K562 (cell line): ENCODE measurements at regions not wholly inside any gene's neighbourhood (a gene's known extent, or its start where the extent isn't known, plus 50 kb on each side); places are given as distances from the start of the nearest gene placed in this dataset.
A peak's percentile ranks its signal among the peaks of the same experiment; 100 is the strongest.

Experiments used
- ATF6 ChIP-seq: sonication (generic); formaldehyde crosslinking; IDR thresholded peaks from 2 replicates; pipeline ENCODE4 v1.4.0; 2020; ENCODE audit warnings: mild to moderate bottlenecking, missing genetic modification reagents
- BCOR ChIP-seq: fragments of 450-650 bp; IDR thresholded peaks from 2 replicates; pipeline ENCODE4 v1.6.1; 2016
- CHD4 ChIP-seq: fragments of 200-600 bp; sonication (generic); IDR thresholded peaks from 3 replicates; pipeline ENCODE4 v1.6.1; 2012; ENCODE audit warnings: low read depth, mild to moderate bottlenecking, mixed read lengths, low read length, inconsistent platforms; ENCODE audit not compliant: insufficient read depth, insufficient replicate concordance, poor library complexity, severe bottlenecking
- GTF3C2 ChIP-seq: IDR thresholded peaks from 3 replicates; pipeline ENCODE4 v1.6.1; 2011; ENCODE audit warnings: borderline replicate concordance, mild to moderate bottlenecking, moderate library complexity; ENCODE audit not compliant: insufficient read length; ENCODE audit errors: extremely low read depth
- HNRNPL ChIP-seq: fragments of 200-400 bp; formaldehyde crosslinking; IDR thresholded peaks from 2 replicates; pipeline ENCODE4 v1.6.1; 2017; ENCODE audit warnings: low read depth, mild to moderate bottlenecking, low read length
- TOE1 ChIP-seq, 2 experiments: fragments of 450-650 bp in 1 of 2; sonication (generic) in 1 of 2; formaldehyde crosslinking in 1 of 2; IDR thresholded peaks; 2 replicates each; pipeline versions ENCODE4 v1.7.1 to v1.8.0; 2016 to 2022; ENCODE audit warnings: borderline replicate concordance in 2 of 2, mild to moderate bottlenecking in 2 of 2, antibody characterized with exemption in 1 of 2, inconsistent platforms in 1 of 2, low read depth in 1 of 2, missing genetic modification reagents in 1 of 2, moderate library complexity in 1 of 2
- ZHX1 ChIP-seq: fragments of 150-350 bp; conservative IDR thresholded peaks from 2 replicates; pipeline ENCODE4 v1.6.1; 2014; ENCODE audit warnings: low read length
- ZNF140 ChIP-seq: fragments of 250-450 bp; sonication (Bioruptor Pico); IDR thresholded peaks from 2 replicates; pipeline ENCODE4 v1.8.0; 2021; ENCODE audit warnings: moderate library complexity, mild to moderate bottlenecking, inconsistent platforms
- ZNF584 ChIP-seq: fragments of 200-800 bp; sonication (Bioruptor generic); IDR thresholded peaks from 2 replicates; pipeline ENCODE4 v1.6.1; 2016; ENCODE audit warnings: low read depth, mild to moderate bottlenecking, missing genetic modification characterization, missing compliant biosample characterization
- ZNF740 ChIP-seq, 3 experiments: fragments of 200-800 bp in 1 of 3; sonication (Bioruptor generic) in 1 of 3; sonication (generic) in 1 of 3; formaldehyde crosslinking in 1 of 3; IDR thresholded peaks; 2 replicates each; pipeline versions ENCODE4 v1.6.1 to v1.8.0; 2016 to 2022; ENCODE audit warnings: mild to moderate bottlenecking in 2 of 3, missing compliant biosample characterization in 2 of 3, missing genetic modification characterization in 2 of 3, missing genetic modification reagents in 1 of 3
- ZNF75A ChIP-seq: fragments of 450-650 bp; formaldehyde crosslinking; IDR thresholded peaks from 2 replicates; pipeline ENCODE4 v1.4.0; 2020; ENCODE audit warnings: mild to moderate bottlenecking
- TF ChIP-seq, protein P1 (sequence below): fragments of 450-650 bp; formaldehyde crosslinking; IDR thresholded peaks from 2 replicates; pipeline ENCODE4 v1.4.0; 2020; ENCODE audit warnings: mild to moderate bottlenecking, moderate library complexity

GRCh38 chr9:38227061-38227540 lies 158.1 kb upstream of the SHB start (continued):
- TF ChIP-seq ZNF740 (CRISPR knock-in tag; IDR thresholded peaks at IDR 0.05) (no peak; the same call in 1 of the 2 replicates), ZNF740 (tag; IDR thresholded peaks at IDR 0.05) (peak in 1 of 2 experiments; percentile 86; a peak in 1 of 4 replicates), BCOR (no peak), ZHX1 (no peak), HNRNPL (no peak), GTF3C2 (no peak), ZNF75A (no peak), CHD4 (no peak), ZNF140 (CRISPR knock-in tag) (no peak), ZNF584 (CRISPR knock-in tag) (no peak), ATF6 (CRISPR knock-in tag) (no peak), TOE1 (IDR thresholded peaks at IDR 0.05; ENCODE audit: borderline replicate concordance) (no peak), TOE1 (CRISPR knock-in tag; IDR thresholded peaks at IDR 0.05; ENCODE audit: borderline replicate concordance, low read depth) (no peak)
- TF ChIP-seq, protein P1, sequence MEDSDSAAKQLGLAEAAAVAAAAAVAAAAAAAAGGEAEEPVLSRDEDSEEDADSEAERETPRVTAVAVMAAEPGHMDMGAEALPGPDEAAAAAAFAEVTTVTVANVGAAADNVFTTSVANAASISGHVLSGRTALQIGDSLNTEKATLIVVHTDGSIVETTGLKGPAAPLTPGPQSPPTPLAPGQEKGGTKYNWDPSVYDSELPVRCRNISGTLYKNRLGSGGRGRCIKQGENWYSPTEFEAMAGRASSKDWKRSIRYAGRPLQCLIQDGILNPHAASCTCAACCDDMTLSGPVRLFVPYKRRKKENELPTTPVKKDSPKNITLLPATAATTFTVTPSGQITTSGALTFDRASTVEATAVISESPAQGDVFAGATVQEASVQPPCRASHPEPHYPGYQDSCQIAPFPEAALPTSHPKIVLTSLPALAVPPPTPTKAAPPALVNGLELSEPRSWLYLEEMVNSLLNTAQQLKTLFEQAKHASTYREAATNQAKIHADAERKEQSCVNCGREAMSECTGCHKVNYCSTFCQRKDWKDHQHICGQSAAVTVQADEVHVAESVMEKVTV (CRISPR knock-in tag): no peak
